ENCODE measurements at regions not wholly inside any gene's neighbourhood (a gene's known extent, or its start where the extent isn't known, plus 50 kb on each side); places are given as distances from the start of the nearest gene placed in this dataset.

DNA sequence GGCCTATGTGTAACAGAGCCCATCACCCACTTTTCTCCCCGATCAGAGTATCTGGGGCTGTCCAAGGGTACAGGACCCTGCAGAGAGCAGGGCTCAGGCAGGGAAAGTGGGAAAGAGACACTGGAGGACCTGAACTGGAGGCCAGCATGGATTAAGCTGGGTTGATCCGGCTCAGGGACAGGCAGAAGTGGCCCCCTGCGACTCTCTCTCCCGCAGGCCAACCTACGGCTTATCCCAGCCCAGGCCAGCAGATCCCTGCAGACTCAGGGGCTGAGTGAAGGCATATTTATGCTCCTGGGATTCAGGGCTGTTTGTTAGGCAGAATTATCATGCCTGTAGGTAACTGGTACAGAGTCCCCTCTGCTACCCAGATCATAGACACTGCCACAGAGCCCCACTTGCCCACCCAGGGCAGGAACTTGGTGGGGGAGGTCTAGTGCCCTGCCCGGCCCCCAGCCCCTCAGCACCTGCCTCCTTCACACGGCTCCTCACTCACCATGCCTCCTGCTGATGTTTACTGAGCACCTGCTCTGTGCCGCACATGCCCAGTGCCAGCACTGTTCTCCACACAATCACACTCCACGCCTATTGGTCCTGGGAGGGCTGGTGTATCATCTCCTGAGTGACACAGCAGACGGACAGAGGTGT lies 87.3 kb downstream of the ADRA2C start:
- no peak overlapping the region for H3K9ac ChIP-seq (ENCODE audit: low read depth in 1 of 2, low read length in 2 of 2)
- H3K4me1 ChIP-seq (ENCODE audit: control insufficient read depth in 1 of 2, insufficient read depth in 2 of 2, low read length in 2 of 2): no peaks in the 10 kb centered on the region
- H3K4me3 ChIP-seq (ENCODE audit: low read depth in 1 of 2, low read length in 2 of 2): no peak overlapping the region
- no peaks in the 10 kb centered on the region for H3K9me3 ChIP-seq (ENCODE audit: control insufficient read depth in 1 of 2, low read length in 2 of 2)
- H3K36me3 ChIP-seq (ENCODE audit: control insufficient read depth in 1 of 2, insufficient read depth in 2 of 2, low read length in 2 of 2): no peaks in the 10 kb centered on the region
- H3K27ac ChIP-seq (ENCODE audit: low read depth, low read length): no peak overlapping the region
- H3K27me3 ChIP-seq (ENCODE audit: control insufficient read depth in 1 of 2, insufficient read depth in 2 of 2, low read length in 2 of 2): peaks cover 0 to 7% of the 10 kb centered on the region in 2 donors

DNA sequence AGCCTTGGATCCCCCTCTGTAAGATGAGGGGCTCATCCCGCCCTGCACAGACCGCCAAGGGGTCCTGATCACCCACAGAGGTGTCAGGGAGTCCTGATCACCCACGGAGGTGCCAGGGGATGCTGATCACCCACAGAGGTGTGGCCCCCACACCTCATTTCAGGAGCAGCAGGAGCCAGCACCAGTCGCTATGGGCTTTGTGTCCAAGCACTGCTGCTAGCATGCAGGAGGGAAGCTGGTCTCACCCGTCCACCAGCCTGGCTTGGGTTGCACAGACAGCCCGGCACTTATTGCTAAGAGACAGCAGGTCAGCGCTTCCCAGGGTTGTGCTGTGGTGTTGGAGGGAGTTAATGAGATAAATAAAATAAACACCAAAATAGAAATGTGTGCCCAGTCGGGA lies 88.5 kb downstream of the ADRA2C start:
- Histone ChIP-seq H3K9ac (ENCODE audit: low read depth in 1 of 2, low read length in 2 of 2) (no peak overlapping the region), H3K4me3 (ENCODE audit: low read depth in 1 of 2, low read length in 2 of 2) (no peak overlapping the region), H3K9me3 (ENCODE audit: control insufficient read depth in 1 of 2, low read length in 2 of 2) (no peaks in the 10 kb centered on the region), H3K27ac (ENCODE audit: low read depth, low read length) (no peak overlapping the region), H3K27me3 (ENCODE audit: control insufficient read depth in 1 of 2, insufficient read depth in 2 of 2, low read length in 2 of 2) (peaks cover 0 to 7% of the 10 kb centered on the region in 2 donors), H3K36me3 (ENCODE audit: control insufficient read depth in 1 of 2, insufficient read depth in 2 of 2, low read length in 2 of 2) (no peaks in the 10 kb centered on the region), H3K4me1 (ENCODE audit: control insufficient read depth in 1 of 2, insufficient read depth in 2 of 2, low read length in 2 of 2) (no peaks in the 10 kb centered on the region)

DNA sequence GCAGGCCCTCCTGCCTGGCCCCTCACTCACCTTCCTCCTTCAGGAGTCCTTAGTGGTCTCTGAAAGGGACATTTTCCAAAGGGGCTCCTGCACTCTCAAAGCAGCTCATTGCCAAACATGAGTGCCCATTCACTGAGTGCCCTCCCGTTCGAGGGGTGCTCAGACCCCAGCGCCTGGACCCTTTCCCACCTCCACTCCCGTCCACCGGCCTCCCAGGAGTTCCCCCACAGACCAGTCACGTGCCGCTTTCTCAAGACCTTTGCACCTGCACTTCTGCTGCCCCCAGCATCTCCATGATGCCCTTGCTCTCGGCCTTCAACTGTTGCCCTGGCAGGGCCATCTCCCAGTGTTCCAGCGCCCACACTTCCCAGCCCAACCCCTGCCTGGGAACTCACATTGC lies 89.5 kb downstream of the ADRA2C start:
- no peak overlapping the region for H3K9ac ChIP-seq (ENCODE audit: low read depth in 1 of 2, low read length in 2 of 2)
- no peaks in the 10 kb centered on the region for H3K36me3 ChIP-seq (ENCODE audit: control insufficient read depth in 1 of 2, insufficient read depth in 2 of 2, low read length in 2 of 2)
- no peaks in the 10 kb centered on the region for H3K9me3 ChIP-seq (ENCODE audit: control insufficient read depth in 1 of 2, low read length in 2 of 2)
- peaks cover 0 to 7% of the 10 kb centered on the region in 2 donors for H3K27me3 ChIP-seq (ENCODE audit: control insufficient read depth in 1 of 2, insufficient read depth in 2 of 2, low read length in 2 of 2)
- no peak overlapping the region for H3K27ac ChIP-seq (ENCODE audit: low read depth, low read length)
- no peak overlapping the region for H3K4me3 ChIP-seq (ENCODE audit: low read depth in 1 of 2, low read length in 2 of 2)
- no peaks in the 10 kb centered on the region for H3K4me1 ChIP-seq (ENCODE audit: control insufficient read depth in 1 of 2, insufficient read depth in 2 of 2, low read length in 2 of 2)

- no peaks in the 10 kb centered on the region for H3K9me3 ChIP-seq (ENCODE audit: control insufficient read depth in 1 of 2, low read length in 2 of 2)
- H3K4me3 ChIP-seq (ENCODE audit: low read depth in 1 of 2, low read length in 2 of 2): no peak overlapping the region
- peaks cover 0 to 10% of the 10 kb centered on the region in 2 donors for H3K27me3 ChIP-seq (ENCODE audit: control insufficient read depth in 1 of 2, insufficient read depth in 2 of 2, low read length in 2 of 2)
- no peaks in the 10 kb centered on the region for H3K4me1 ChIP-seq (ENCODE audit: control insufficient read depth in 1 of 2, insufficient read depth in 2 of 2, low read length in 2 of 2)
- no peaks in the 10 kb centered on the region for H3K36me3 ChIP-seq (ENCODE audit: control insufficient read depth in 1 of 2, insufficient read depth in 2 of 2, low read length in 2 of 2)
- no peak overlapping the region for H3K27ac ChIP-seq (ENCODE audit: low read depth, low read length)
- no peak overlapping the region for H3K9ac ChIP-seq (ENCODE audit: low read depth in 1 of 2, low read length in 2 of 2)
These were observed 90.5 kb downstream of the ADRA2C start for GRCh38 chr4:3856604-3857204.

GRCh38 chr4:3857269-3857926 lies 91.2 kb downstream of the ADRA2C start:
- H3K9me3 ChIP-seq (ENCODE audit: control insufficient read depth in 1 of 2, low read length in 2 of 2): no peaks in the 10 kb centered on the region
- no peak overlapping the region for H3K27ac ChIP-seq (ENCODE audit: low read depth, low read length)
- H3K27me3 ChIP-seq (ENCODE audit: control insufficient read depth in 1 of 2, insufficient read depth in 2 of 2, low read length in 2 of 2): peaks cover 0 to 14% of the 10 kb centered on the region in 2 donors
- H3K4me1 ChIP-seq (ENCODE audit: control insufficient read depth in 1 of 2, insufficient read depth in 2 of 2, low read length in 2 of 2): no peaks in the 10 kb centered on the region
- H3K4me3 ChIP-seq (ENCODE audit: low read depth in 1 of 2, low read length in 2 of 2): no peak overlapping the region
- no peak overlapping the region for H3K9ac ChIP-seq (ENCODE audit: low read depth in 1 of 2, low read length in 2 of 2)
- H3K36me3 ChIP-seq (ENCODE audit: control insufficient read depth in 1 of 2, insufficient read depth in 2 of 2, low read length in 2 of 2): no peaks in the 10 kb centered on the region

DNA sequence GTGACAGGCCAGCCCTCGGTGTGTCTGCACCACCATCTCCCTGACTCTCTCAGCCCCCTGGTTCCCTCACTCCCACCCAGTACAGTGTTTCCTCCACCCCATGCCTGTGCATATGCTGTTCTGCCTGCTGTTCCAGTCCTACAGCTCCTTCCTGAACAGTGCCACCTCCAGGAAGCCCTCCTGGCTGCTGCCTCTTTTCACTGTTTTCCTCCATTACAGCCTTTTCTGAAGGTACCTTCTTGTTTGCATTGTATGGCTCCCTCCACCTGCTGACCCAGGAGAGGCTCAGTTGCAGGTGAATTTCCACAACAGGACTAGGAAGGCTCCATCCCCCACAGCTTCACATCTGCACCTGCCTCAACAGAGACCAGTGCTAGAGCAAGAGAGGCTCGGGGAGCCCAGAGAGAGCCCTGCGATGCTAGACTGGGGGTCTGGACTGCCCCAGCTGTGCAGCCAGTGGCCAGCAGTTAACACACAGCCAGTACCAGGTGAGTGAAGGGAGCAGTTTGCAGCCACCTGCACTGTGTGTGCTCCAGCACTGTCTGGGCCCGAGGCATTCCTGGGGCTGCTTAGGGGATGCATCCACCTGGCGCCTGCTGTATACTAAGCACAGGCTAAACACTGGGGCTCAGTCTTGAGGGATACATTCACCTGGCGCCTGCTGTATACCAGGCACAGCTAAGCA lies 92.0 kb downstream of the ADRA2C start:
- H3K27me3 ChIP-seq (ENCODE audit: control insufficient read depth in 1 of 2, insufficient read depth in 2 of 2, low read length in 2 of 2): peaks cover 0 to 14% of the 10 kb centered on the region in 2 donors
- H3K9me3 ChIP-seq (ENCODE audit: control insufficient read depth in 1 of 2, low read length in 2 of 2): no peaks in the 10 kb centered on the region
- H3K4me1 ChIP-seq (ENCODE audit: control insufficient read depth in 1 of 2, insufficient read depth in 2 of 2, low read length in 2 of 2): no peaks in the 10 kb centered on the region
- H3K9ac ChIP-seq (ENCODE audit: low read depth in 1 of 2, low read length in 2 of 2): no peak overlapping the region
- H3K4me3 ChIP-seq (ENCODE audit: low read depth in 1 of 2, low read length in 2 of 2): no peak overlapping the region
- H3K27ac ChIP-seq (ENCODE audit: low read depth, low read length): no peak overlapping the region
- no peaks in the 10 kb centered on the region for H3K36me3 ChIP-seq (ENCODE audit: control insufficient read depth in 1 of 2, insufficient read depth in 2 of 2, low read length in 2 of 2)

- Histone ChIP-seq H3K4me3 (ENCODE audit: low read depth in 1 of 2, low read length in 2 of 2) (no peak overlapping the region), H3K36me3 (ENCODE audit: control insufficient read depth in 1 of 2, insufficient read depth in 2 of 2, low read length in 2 of 2) (no peaks in the 10 kb centered on the region), H3K9me3 (ENCODE audit: control insufficient read depth in 1 of 2, low read length in 2 of 2) (no peaks in the 10 kb centered on the region), H3K9ac (ENCODE audit: low read depth in 1 of 2, low read length in 2 of 2) (no peak overlapping the region), H3K4me1 (ENCODE audit: control insufficient read depth in 1 of 2, insufficient read depth in 2 of 2, low read length in 2 of 2) (no peaks in the 10 kb centered on the region), H3K27ac (ENCODE audit: low read depth, low read length) (no peak overlapping the region), H3K27me3 (ENCODE audit: control insufficient read depth in 1 of 2, insufficient read depth in 2 of 2, low read length in 2 of 2) (peaks cover 0 to 12% of the 10 kb centered on the region in 2 donors)
These were observed 92.7 kb downstream of the ADRA2C start for GRCh38 chr4:3858765-3859388.

DNA sequence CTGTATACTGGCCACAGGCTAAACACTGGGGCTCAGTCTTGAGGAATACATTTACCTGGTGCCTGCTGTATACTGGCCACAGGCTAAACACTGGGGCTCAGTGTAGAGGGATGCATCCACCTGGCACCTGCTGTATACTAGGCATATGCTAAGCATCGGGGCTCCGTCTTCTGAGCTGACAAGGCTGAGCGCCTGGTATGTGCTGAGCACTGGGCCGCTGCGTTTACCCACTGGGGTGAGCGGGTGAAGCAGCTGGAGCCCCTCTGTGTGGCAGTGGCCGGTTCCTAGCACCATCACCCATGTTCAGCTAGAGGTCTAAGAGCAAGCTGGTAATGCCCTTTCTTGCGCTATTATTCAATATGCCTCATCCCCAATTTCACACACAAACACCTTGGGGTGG lies 93.4 kb downstream of the ADRA2C start:
- Histone ChIP-seq H3K9me3 (ENCODE audit: control insufficient read depth in 1 of 2, low read length in 2 of 2) (no peaks in the 10 kb centered on the region), H3K27ac (ENCODE audit: low read depth, low read length) (no peak overlapping the region), H3K9ac (ENCODE audit: low read depth in 1 of 2, low read length in 2 of 2) (no peak overlapping the region), H3K36me3 (ENCODE audit: control insufficient read depth in 1 of 2, insufficient read depth in 2 of 2, low read length in 2 of 2) (no peaks in the 10 kb centered on the region), H3K4me3 (ENCODE audit: low read depth in 1 of 2, low read length in 2 of 2) (no peak overlapping the region), H3K27me3 (ENCODE audit: control insufficient read depth in 1 of 2, insufficient read depth in 2 of 2, low read length in 2 of 2) (peaks cover 0 to 7% of the 10 kb centered on the region in 2 donors), H3K4me1 (ENCODE audit: control insufficient read depth in 1 of 2, insufficient read depth in 2 of 2, low read length in 2 of 2) (no peaks in the 10 kb centered on the region)

GRCh38 chr4:3860061-3860912 lies 94.1 kb downstream of the ADRA2C start:
- no peak overlapping the region for H3K27ac ChIP-seq (ENCODE audit: low read depth, low read length)
- H3K27me3 ChIP-seq (ENCODE audit: control insufficient read depth in 1 of 2, insufficient read depth in 2 of 2, low read length in 2 of 2): peaks cover 0 to 7% of the 10 kb centered on the region in 2 donors

More at GRCh38 chr4:3860061-3860912, 94.1 kb downstream of the ADRA2C start:
- Histone ChIP-seq H3K4me3 (ENCODE audit: low read depth in 1 of 2, low read length in 2 of 2) (no peak overlapping the region), H3K9ac (ENCODE audit: low read depth in 1 of 2, low read length in 2 of 2) (no peak overlapping the region), H3K36me3 (ENCODE audit: control insufficient read depth in 1 of 2, insufficient read depth in 2 of 2, low read length in 2 of 2) (no peaks in the 10 kb centered on the region), H3K9me3 (ENCODE audit: control insufficient read depth in 1 of 2, low read length in 2 of 2) (no peaks in the 10 kb centered on the region), H3K4me1 (ENCODE audit: control insufficient read depth in 1 of 2, insufficient read depth in 2 of 2, low read length in 2 of 2) (no peaks in the 10 kb centered on the region)
